ENCODE measurements at regions not wholly inside any gene's neighbourhood (a gene's known extent, or its start where the extent isn't known, plus 50 kb on each side); places are given as distances from the start of the nearest gene placed in this dataset.

DNA sequence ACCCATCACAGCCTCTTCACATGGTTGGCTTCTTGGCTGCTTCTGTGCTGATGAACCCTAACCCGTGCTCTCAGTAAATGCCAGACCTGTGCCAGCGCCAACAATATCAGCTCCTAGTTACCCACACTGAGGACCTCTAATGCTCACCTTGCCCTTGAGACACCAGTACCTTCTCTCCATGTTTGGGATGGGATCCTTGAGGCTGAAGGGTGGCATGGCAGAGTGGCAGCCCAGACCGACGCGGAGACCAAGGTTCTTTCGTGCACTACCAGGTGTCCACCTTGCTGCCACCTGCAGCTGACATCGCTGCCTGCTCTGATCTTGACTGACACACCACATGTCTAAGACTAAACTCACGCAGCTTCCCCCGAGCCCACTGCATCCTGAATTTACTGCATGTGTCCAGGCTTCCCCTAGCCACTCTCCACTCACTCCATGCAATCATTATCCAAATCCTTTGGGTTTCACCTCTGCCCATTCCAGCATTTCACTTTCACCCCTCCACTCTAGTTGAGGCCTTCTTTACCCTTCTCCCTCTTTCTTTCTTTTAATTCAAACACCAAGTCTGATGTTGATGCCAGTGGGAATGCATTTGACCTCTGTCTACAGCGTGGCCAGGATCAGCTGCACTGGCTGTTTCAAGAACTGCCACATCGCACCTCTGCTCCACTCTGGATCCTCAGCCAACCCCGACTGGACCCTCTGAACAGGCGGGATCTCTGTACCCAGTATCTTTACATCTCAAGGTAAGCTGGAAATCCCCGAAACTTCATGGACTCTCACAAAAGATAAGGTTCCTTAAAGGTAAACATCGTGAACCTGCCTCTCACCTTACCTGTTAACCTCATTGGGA, 294.9 kb downstream of the GLRX3 start:
- DNase-seq (ENCODE audit: low read depth in 2 of 2), result no peak

DNA sequence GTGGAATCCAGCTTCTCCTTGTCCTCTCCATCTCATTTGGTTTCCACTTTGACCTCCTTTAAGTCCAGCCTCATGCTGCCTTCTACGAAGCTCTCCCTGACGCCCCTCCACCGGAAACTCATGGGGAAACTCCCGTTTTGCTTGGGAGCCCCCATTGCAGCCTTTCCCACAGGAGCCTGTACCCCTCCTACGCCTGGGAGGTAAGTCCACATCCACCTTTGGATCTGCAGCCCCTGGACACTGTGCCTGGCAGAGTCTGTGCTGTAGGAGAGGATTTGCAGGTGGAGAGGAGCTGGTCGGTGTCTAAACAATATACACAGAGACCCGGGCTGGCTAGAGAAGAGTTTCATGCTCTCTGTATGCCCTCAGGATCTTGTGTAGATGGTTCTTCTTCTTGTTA, 296.1 kb downstream of the GLRX3 start:
- no peak for DNase-seq (ENCODE audit: low read depth in 2 of 2)

DNA sequence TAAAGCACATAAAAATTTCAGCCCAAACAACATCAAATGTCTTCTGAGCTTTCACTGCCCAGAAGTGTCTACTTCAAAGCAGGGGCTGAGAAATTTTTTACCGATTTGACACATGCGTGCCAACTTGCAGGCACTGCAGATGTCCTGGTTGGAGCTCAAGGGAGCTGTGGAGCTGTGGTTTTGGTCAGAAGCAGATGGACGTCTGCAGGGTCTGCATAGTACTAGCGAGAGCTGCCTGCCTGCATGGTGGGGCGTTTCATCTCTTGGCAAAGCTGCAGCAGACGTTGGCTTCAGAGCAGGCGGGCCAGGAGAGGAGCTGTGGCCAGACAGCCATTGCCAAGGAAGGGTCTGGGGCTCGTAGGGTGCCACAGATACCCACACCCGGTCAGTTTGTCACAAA, 296.7 kb downstream of the GLRX3 start:
- no peak for DNase-seq (ENCODE audit: low read depth in 2 of 2)

GRCh38 chr10:130434446-130435385, 298.5 kb downstream of the GLRX3 start:
- DNase-seq (ENCODE audit: low read depth in 2 of 2), result no peak

GRCh38 chr10:130435961-130436360, 299.8 kb downstream of the GLRX3 start:
- DNase-seq (ENCODE audit: low read depth in 2 of 2), result no peak

DNA sequence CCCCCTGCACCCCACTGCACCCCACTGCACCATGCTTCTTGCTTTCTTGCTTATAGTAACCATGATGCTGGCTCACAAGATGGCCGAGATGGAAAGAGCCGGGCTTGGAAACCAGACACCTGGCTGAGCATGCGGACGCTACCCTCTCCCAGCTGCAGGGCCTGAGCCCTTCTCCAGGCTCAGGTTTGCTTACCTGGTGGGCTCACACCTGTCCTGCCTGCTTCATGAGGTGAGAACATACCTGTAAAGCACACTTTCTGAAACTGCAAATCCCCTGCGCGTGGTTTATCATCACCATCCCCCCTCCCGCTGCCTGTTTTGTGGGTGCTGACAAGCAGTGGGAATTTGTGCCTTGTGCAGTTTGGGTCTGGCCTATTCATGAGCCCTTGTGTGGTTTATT, 302.7 kb downstream of the GLRX3 start:
- DNase-seq (ENCODE audit: low read depth in 2 of 2), result no peak

DNA sequence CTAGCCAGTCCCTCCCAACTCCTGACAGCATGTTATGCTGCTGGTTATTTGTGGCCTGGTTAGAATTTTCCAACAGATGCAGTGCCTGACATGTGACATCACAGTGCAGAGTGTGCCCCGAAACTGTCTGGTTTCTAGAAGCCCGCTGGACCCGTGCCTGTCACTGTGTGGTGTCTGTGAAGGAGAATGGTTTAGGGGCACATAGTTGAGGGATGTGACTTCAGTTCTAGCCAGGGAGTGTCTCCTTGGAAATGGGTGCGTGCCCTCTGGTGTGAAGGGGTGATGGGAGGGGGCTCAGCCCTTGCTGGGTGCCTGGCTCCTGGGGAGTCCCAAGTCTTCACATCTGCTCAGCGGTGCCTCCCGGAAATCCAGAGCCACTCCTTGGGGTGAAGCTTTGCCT, 303.6 kb downstream of the GLRX3 start:
- no peak for DNase-seq (ENCODE audit: low read depth in 2 of 2)

- DNase-seq (ENCODE audit: low read depth in 2 of 2), result no peak
Observed at GRCh38 chr10:130440494-130440893, 304.3 kb downstream of the GLRX3 start.

DNA sequence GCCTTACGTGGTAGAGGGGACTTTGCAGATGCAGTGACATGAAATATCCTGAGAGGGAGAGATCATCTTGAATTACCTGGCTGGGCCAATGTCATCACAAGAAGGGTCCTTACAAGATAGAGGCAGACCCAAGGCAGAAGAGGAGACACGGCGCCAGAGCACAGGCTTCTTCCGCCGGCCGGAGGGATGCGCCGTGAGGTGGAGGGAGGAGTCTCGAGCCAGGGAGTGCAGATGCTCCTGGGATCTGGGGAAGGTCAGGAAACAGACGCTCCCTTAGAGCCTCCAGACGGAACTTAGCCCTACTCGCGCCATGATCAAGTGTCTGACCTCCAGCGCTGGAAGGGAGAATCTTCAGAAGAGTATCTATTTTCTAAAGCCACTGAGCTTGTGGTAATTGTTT, 304.8 kb downstream of the GLRX3 start:
- no peak for DNase-seq (ENCODE audit: low read depth in 2 of 2)

DNA sequence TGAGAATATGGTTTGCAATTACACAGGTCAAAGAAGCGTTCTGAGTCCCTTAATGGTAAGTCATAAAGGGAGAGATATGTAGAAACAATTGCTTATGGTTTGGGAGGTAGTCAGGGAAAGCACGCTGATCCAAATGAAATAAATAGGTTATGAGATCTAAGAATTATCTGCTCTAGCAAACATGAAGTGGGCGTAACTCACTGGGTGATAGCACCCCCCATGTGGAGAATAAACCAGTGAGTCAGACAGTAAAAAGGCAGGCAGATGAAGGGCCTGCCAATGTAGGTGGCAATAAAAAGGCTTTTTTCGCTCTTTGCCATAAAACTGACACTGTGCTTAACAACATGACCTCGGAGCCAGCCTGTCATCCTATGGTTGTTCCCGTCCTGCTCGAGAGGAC, 306.9 kb downstream of the GLRX3 start:
- no peak for DNase-seq (ENCODE audit: low read depth in 2 of 2)

GRCh38 chr10:130453036-130453720, 317.0 kb downstream of the GLRX3 start:
- no peak for DNase-seq (ENCODE audit: low read depth in 2 of 2)

GRCh38 chr10:130453721-130454542, 317.7 kb downstream of the GLRX3 start:
- DNase-seq (ENCODE audit: low read depth in 2 of 2), result no peak

DNA sequence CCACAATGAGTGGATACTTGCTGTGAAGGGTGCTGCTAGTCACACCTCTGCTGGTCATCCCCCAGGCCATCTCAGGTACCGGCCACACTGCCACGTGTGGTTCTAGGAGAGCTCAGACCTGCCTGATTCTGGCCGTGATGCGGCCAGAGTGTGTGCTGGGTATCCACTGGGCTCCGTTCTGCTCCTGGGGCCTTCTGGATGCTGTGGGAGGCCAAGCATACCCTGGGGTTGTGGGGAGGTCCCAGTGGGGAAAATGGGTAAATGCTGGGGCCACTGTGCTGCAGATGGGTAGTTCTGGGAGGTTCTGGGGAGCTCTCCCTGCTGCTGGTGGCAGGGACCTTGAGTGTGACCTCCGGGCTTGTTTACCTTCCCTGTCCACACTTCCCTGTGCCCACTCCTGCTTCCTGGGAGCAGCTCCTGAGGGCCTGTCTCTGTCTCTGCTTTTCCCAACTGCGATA, 318.4 kb downstream of the GLRX3 start:
- DNase-seq (ENCODE audit: low read depth in 2 of 2), result no peak

DNA sequence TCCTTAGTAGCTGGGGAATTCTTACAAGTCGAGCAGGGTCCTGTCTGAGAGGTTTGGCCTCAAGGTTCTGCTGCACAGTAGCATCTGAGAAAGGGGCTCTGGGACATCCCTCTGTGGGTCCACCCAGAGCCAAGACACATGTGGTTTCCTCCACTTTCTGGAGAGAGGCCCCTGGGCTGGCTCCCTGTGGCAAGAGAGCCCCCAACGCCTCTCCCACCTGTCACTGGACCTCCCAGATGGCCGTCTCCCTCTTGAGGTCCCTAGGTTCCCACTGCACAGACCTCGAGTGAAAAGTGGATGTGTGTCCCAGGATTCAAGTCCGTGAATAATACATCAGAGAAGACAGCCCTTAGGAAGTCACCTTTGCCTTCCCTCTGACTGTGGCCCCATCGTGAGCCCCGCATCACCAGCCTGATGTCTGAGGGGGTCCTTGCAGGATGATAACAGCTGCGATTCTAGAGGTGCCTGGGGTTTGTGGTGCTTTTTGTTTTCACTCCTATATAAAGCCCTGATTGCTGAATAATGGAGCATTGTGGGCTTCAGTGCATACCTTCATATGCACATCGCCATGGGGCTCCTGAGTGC, 319.0 kb downstream of the GLRX3 start:
- no peak for DNase-seq (ENCODE audit: low read depth in 2 of 2)

DNA sequence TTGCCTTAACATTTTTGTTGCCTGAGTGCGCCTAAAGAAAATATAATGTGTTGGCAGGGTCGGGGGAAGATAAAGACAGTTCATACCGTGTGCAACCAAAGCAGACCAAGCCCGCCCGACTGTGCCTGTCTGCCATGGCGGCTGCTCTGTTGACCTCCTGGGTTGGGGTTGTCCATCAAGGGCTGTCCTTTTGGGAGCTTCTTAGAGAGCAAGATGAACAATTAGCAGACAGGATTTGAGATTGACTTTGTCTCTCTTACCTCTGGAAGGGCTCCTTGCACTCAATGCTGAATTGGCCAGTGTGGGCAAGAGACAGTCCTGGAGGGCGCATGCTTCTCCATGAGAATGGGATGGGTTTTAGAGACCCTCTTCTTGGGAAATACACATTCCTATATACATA, 319.6 kb downstream of the GLRX3 start:
- no peak for DNase-seq (ENCODE audit: low read depth in 2 of 2)

DNA sequence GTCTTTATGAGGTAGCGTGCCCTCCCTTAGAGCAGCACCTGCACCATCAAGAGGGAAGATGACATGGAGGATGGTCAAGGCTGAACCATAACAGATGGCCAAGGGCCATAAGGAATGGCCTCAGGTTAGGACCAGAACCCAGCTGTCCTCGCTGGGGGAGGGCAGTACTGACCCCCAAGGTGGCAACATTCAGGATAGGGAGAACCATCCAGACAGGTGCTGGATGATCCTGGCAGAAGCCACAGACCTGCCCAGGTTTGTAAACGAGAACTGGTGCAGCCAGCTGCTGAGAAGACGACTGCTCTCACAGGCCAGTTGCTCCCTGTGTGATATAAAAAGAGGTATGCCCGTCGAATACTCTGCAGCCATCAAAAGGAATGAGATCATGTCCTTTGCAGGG, 320.4 kb downstream of the GLRX3 start:
- DNase-seq (ENCODE audit: low read depth in 2 of 2), result no peak

DNA sequence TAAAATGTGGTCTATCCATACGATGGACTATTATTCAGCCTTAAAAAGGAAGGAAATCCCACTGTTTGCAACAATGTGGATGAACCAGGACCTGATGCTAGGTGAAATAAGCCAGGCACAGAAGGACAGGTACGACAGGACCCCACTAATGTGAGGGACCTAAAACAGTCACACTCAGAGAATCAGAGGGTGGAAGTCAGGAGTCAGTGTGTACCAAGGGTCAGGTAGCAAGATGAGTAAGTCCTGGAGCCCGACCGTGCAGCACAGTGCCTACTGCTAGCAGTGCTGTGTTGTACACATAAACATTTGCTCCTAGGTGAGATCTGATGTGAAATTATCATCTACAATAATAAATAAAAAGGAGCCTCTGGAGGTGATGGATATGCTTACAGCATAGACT, 322.3 kb downstream of the GLRX3 start:
- DNase-seq (ENCODE audit: low read depth in 2 of 2), result no peak

GRCh38 chr10:130459011-130459410, 322.8 kb downstream of the GLRX3 start:
- DNase-seq (ENCODE audit: low read depth in 2 of 2), result no peak

- DNase-seq (ENCODE audit: low read depth in 2 of 2), result no peak
Observed at GRCh38 chr10:130459851-130460490, 323.8 kb downstream of the GLRX3 start.

- DNase-seq (ENCODE audit: low read depth in 2 of 2), result no peak
Observed at GRCh38 chr10:130461631-130462030, 325.4 kb downstream of the GLRX3 start.

All from fibroblast of skin of left quadriceps (primary cell).